ENCODE measurements at regions not wholly inside any gene's neighbourhood (a gene's known extent, or its start where the extent isn't known, plus 50 kb on each side); places are given as distances from the start of the nearest gene placed in this dataset.

GRCh38 chr12:61991661-61992060 is 268.5 kb upstream of the USP15 start:
- TF ChIP-seq CTCF (IDR thresholded peaks at IDR 0.05; ENCODE audit: insufficient read depth, low read length, poor library complexity, severe bottlenecking) = no peak
- TF ChIP-seq EZH2phosphoT487 (conservative IDR thresholded peaks at IDR 0.05; ENCODE audit: low read length) = no peak
